Left renal cortex interstitium (tissue), 4 donors: ENCODE measurements at regions not wholly inside any gene's neighbourhood (a gene's known extent, or its start where the extent isn't known, plus 50 kb on each side); places are given as distances from the start of the nearest gene placed in this dataset.
"Not testable (repeated sequence)": the region's sequence is repeated elsewhere in the genome, so short reads cannot be mapped to it uniquely, and the experiment has no call there.

ENCODE experiments used
- DNase-seq, 4 donors: peaks; one replicate each; pipeline ENCODE4 v3.0.0-alpha.2; 2013; ENCODE audit warnings: low read depth in 4 of 4, low spot score in 2 of 4, missing footprints in 1 of 4

GRCh38 chr1:238601604-238602003, 710.9 kb upstream of the ZP4 start:
- DNase-seq, result not testable (repeated sequence)

DNA sequence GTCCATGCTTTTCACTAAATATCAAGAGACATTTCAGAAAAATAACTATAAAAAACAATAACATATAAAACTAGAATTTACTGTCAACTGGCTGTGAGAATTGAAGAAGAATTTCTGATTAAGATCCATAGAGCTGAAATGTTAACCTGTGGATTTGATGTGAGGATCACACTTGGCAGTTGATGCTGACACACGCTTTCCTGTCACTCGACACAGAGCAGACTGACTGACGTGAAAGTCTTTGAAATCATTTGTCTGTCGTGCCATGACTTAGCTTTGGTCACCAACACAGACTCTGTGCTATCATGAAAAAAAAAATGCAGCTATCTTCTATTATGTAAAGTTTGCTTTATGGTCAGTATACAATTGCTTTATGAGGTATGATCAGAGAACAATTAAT, 706.0 kb upstream of the ZP4 start:
- no peak for DNase-seq

- DNase-seq, result peak; percentile 34 to 54 (median 40)
These were observed 701.9 kb upstream of the ZP4 start for GRCh38 chr1:238592621-238593020.

DNA sequence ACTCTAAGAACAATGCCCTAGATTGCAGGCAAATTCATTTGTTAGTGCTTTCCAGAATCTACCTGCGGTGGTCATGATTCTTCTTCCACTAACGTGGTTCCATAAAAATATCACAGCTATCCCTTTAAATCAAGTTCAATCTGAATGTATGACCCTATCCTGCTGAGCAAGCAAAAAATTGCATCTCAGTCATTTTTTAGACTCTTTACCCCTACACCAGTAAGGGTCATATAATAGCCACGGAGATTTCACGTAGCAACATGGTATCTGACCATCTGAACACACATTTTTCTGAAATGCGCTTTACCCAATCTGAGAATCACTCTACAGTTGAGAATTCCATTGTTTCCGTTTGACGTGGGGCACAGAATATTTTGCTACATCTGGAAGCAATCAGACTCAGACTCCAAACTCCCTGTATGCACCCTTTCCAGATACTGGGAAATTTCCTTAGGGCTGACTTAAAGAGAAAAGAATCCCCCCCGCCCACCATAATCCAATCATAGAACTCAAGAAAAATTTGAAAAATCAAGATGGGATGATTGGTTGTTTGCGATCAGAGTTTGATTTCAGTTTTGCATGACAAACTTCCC, 699.2 kb upstream of the ZP4 start:
- no peak for DNase-seq

GRCh38 chr1:238582816-238583215, 692.1 kb upstream of the ZP4 start:
- DNase-seq, result no peak

GRCh38 chr1:238581332-238581731, 690.6 kb upstream of the ZP4 start:
- no peak for DNase-seq

DNA sequence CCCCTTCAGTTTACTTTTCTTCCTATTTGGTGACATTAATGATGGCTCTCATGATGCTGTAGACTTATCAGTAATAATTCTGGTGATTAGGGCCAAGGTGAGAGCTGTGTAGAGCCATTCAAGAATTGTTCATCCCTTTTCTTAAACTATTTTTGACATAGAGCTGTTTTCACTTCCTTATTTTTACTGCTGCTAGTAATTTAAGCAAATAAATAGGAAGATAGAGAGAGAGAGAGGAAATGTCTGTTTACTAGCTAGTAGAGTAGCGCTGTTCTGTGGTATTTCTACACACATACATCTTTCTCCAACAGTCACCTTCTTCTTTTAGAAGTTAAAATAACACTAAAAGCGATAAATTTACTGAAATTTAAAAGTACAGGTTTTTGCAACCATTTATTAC, 678.0 kb upstream of the ZP4 start:
- DNase-seq, result no peak

- DNase-seq, result no peak
These were observed 671.6 kb upstream of the ZP4 start for GRCh38 chr1:238562341-238562740.

DNA sequence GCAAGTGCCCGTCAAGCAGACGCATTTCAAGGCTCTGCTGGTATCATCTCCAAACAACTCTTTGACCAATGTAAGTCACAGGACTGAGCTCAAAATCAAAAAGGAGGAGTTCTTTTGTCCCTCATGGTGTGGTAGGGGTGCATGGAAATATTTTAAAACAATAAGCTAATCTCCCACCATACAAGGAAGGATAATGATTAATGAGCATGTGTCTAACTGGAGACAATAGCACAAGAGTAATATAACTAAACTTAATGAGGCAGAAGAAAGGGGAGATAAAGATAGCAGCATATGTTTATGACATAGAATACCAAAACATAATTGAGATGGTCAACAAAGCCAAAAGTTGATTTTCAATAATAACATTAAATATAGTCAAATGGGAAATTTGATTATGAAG, 668.0 kb upstream of the ZP4 start:
- no peak for DNase-seq

DNA sequence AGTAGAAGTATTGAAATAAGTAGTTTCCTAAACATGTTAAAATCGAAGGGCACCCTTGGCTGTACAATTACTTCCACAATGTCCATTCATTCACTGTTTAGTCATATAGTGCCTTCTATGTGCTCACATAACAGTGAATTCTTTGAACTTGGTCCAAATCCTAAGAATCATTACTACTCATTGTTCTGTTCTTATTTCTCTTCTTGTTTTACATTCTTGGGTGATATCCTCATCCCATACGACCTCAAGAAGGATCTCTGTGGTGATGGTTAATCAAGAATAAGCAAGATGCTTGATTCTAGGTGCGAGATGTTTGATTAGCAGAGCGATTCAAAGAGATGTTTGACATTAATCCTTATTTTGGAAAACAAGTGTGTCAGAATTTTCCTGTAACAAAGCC, 667.4 kb upstream of the ZP4 start:
- no peak for DNase-seq

DNA sequence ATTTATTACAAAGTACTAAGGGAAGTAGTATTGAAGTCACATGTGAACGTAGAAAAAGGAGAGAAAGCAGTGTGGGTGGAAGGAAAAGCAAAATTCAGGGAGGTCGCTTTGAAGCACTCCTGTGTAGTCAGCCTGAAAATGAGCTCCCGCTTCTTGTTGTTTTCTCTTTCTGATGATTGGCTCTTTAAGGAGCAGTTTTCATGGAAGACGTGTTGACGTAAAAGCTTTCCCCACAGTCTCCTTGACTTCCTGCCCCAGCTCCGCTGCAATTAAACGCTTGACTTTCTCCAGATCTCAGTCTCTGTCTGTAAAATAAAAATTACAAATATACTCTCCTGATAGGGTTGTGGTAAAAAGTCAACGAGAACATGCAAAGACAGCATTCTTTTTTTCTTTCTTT, 661.5 kb upstream of the ZP4 start:
- DNase-seq, result peak in 2 of 4 donors; percentile 3 to 8

- no peak for DNase-seq
These were observed 658.4 kb upstream of the ZP4 start for GRCh38 chr1:238549137-238549536.

DNA sequence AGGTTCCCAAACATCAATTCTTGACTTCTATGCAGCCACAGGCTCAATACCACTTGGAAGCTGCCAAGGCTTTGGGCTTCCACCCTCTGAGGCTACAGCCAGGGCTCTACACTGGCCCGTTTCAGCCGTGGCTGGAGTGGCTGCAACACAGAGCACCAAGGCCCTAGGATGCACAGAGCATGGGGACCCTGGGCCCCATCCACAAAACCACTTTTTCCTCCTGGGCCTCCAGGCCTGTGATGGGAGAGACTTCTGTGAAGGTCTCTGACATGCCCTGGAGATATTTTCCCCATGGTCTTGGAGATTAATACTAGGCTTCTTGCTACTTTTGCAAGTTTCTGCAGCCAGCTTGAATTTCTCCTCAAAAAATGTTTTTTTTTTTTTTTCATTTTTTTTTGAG, 655.4 kb upstream of the ZP4 start:
- no peak for DNase-seq

- no peak for DNase-seq
These were observed 646.9 kb upstream of the ZP4 start for GRCh38 chr1:238537641-238538040.

DNA sequence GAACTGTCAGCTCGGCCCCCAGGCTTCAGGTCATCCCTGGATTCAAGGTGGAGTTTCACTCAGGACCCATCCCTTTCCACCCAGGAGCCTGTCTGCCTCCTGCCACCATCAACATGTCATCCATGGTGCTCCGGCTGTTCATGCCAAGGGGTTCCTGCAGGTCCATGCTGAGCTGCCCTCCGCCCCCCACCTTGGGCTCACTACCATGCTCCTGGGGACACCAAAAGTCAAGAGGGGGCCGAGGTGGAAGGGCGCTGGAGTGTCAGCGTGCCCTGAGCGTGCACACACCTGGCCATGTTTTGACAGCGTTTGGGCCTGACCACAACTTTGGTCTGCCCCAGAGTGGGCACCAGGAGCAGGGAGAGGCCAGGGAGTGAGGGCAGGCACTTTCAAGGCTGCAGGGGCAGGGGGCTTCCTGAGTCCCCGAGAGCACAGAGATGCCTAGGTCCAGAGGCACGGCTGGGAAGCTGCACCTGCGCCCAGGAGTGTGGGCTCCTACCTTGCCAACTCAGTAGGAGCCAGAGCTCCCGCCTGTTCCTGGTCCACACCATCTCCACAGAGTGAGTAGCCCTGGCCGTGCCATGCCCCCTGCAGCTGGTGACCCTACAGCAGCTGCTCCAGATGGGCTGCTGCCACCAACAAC, 639.6 kb upstream of the ZP4 start:
- DNase-seq, result no peak

DNA sequence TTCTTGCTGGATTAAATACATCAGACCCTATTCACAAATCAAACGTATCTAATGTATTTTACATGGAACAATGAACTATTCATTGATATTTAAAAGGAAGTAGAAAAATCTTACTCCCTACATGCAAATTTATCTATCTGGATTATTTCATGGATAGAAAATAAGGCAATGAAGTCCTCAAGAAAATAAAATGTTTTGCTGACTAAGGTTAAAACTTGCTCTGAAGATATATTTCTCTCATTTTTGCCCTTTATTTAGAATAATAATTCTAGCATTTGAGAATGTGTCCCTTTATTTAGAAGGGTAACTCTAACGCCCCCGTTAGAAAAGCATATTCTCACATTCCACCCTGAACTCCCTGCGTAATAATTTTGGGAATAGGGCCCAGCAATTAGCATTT, 627.0 kb upstream of the ZP4 start:
- DNase-seq, result no peak

DNA sequence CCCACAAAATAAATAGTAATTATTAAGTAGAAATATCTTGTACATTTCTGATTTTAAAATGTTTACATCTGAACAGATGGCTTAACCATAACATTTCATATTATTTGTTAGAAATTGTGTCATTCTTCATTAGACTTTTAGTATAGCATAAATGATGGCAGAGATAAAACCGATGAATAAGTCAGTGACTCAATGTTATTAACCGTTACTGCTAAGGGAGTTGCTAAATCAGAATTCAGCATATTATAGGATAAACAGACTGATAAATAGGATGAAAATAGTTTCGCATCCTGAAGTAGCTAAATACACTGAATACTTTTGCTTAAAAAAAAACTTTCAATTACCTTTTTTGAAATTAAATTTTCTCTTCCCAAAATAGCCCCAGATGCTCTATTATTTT, 610.6 kb upstream of the ZP4 start:
- no peak for DNase-seq

GRCh38 chr1:238499021-238499420, 608.3 kb upstream of the ZP4 start:
- DNase-seq, result no peak

- DNase-seq, result no peak
These were observed 601.5 kb upstream of the ZP4 start for GRCh38 chr1:238492271-238492670.

DNA sequence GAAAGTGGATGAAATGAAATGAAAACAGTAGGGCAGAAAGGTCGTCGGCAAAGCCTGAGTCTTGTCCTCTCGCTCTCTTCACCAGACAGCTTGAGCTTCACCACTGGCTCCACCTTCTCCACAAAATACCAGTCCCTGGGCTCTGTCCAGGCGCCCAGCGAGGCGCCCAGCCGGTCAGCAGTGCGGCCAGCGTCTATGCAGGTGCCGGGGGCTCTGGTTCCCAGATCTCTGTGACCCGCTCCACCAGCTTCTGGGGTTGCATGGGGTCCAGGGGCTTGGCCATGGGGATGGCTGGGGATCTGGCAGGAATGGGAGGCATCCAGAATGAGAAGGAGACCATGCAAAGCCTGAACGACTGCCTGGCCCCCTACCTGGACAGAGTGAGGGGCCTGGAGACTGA, 600.5 kb upstream of the ZP4 start:
- no peak for DNase-seq

- DNase-seq, result no peak
These were observed 598.3 kb upstream of the ZP4 start for GRCh38 chr1:238489006-238489405.

DNA sequence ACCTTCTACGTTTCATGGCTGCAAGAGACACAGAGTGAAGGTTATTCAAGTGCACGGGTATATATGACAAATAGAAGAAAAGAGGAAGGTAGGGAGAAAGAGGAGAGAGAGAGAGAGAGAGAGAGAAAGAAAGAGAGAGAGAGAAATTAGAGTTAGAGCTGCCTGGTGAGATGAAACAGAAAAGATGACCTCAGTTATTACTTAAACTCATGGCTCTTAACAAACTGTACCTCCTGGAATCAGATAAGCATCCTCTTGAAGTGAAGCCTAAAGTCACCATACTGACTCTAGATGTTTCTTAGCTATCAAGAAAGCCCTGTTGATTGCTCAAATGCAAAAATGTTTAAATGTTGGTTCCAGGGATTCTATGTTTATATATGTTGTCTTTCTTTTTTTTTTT, 597.7 kb upstream of the ZP4 start:
- no peak for DNase-seq

DNA sequence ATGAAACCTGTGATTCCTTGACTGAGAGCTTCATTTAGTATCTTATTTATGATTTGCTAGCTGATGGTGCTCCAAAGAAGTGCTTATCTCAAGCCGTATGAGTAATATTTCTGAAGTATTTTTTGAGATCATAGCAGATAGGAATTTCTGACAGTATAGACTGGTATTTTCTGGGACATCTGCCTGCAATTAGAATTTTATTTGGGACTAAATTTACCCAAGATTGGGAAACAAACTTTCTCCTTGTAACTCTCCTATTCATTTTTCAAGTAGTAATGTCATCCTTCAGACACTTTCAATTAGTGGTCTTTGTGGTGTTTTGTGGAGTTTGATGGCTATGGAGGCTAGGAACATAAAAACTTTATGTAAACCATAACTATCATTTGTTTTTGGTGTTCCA, 597.2 kb upstream of the ZP4 start:
- no peak for DNase-seq
